Mesendoderm (in vitro differentiated cells): ENCODE measurements at regions not wholly inside any gene's neighbourhood (a gene's known extent, or its start where the extent isn't known, plus 50 kb on each side); places are given as distances from the start of the nearest gene placed in this dataset.

Source experiments
- DNase-seq: peaks from one replicate; pipeline ENCODE4 v3.0.0; 2013
- H2AK5ac ChIP-seq: 2 replicates; pipeline ENCODE4 v1.6.1; 2013; ENCODE audit warnings: low read length, inconsistent platforms
- H2BK120ac ChIP-seq: 2 replicates; pipeline ENCODE4 v1.6.1; 2013; ENCODE audit warnings: low read depth, mild to moderate bottlenecking, low read length, moderate library complexity, mixed read lengths
- H2BK15ac ChIP-seq: replicated peaks from 2 replicates; pipeline ENCODE4 v1.6.1; 2013; ENCODE audit warnings: low read depth, mild to moderate bottlenecking, moderate library complexity
- H2BK5ac ChIP-seq: 2 replicates; pipeline ENCODE4 v1.6.1; 2013; ENCODE audit warnings: low read length, inconsistent platforms
- H3K18ac ChIP-seq: 2 replicates; pipeline ENCODE4 v1.6.1; 2013; ENCODE audit warnings: mild to moderate bottlenecking, low read length, mixed read lengths
- H3K23ac ChIP-seq: one replicate; pipeline ENCODE4 v1.6.1; 2013; ENCODE audit warnings: low read length
- H3K27ac ChIP-seq: 2 replicates; pipeline ENCODE4 v1.5.1; 2013; ENCODE audit warnings: low read depth, mild to moderate bottlenecking, inconsistent platforms, low read length, moderate library complexity
- H3K27me3 ChIP-seq: 2 replicates; pipeline ENCODE4 v1.6.1; 2013; ENCODE audit warnings: low read length, control low read depth, mild to moderate bottlenecking, inconsistent platforms; ENCODE audit not compliant: insufficient read depth, poor library complexity
- H3K36me3 ChIP-seq: 2 replicates; pipeline ENCODE4 v1.6.1; 2013; ENCODE audit warnings: low read length, inconsistent platforms; ENCODE audit not compliant: control insufficient read depth, insufficient read depth
- H3K4ac ChIP-seq: one replicate; pipeline ENCODE4 v1.6.1; 2013; ENCODE audit warnings: low read depth, mild to moderate bottlenecking, low read length, moderate library complexity
- H3K4me1 ChIP-seq: 2 replicates; pipeline ENCODE4 v1.6.1; 2013; ENCODE audit warnings: low read depth, low read length, inconsistent platforms; ENCODE audit not compliant: control insufficient read depth
- H3K4me2 ChIP-seq: 2 replicates; pipeline ENCODE4 v1.6.1; 2013; ENCODE audit warnings: low read length
- H3K4me3 ChIP-seq: 2 replicates; pipeline ENCODE4 v1.5.1; 2013; ENCODE audit warnings: mild to moderate bottlenecking, low read length
- H3K56ac ChIP-seq: one replicate; pipeline ENCODE4 v1.6.1; 2013; ENCODE audit warnings: low read length
- H3K79me1 ChIP-seq: 2 replicates; pipeline ENCODE4 v1.6.1; 2013; ENCODE audit warnings: low read length, inconsistent platforms
- H3K79me2 ChIP-seq: 2 replicates; pipeline ENCODE4 v1.6.1; 2013; ENCODE audit warnings: mild to moderate bottlenecking, low read length; ENCODE audit not compliant: control insufficient read depth, insufficient read depth
- H3K9ac ChIP-seq: 2 replicates; pipeline ENCODE4 v1.6.1; 2013; ENCODE audit warnings: low read length, inconsistent platforms
- H4K5ac ChIP-seq: one replicate; pipeline ENCODE4 v1.6.1; 2013; ENCODE audit warnings: low read length
- H4K8ac ChIP-seq: one replicate; pipeline ENCODE4 v1.6.1; 2013; ENCODE audit warnings: low read depth, mild to moderate bottlenecking, control low read depth, low read length, moderate library complexity
- WGBS: extraction: QIAGEN DNeasy Blood & Tissue Kit; methylation state at CpG from one replicate; pipeline ENCODE4 v1.1.7; 2013; ENCODE audit warnings: low lambda C conversion rate, missing lambda C conversion rate; ENCODE audit not compliant: insufficient coverage; ENCODE audit errors: extremely low coverage; 5-methylcytosine and 5-hydroxymethylcytosine counted together

GRCh38 chr10:56142092-56142728, 218.8 kb downstream of the ZWINT start:
- Histone ChIP-seq H3K56ac (no peak overlapping the region), H3K79me1 (no peaks in the 10 kb centered on the region), H4K8ac (no peak overlapping the region), H3K36me3 (no peaks in the 10 kb centered on the region), H3K23ac (no peak overlapping the region), H3K4me3 (no peak overlapping the region), H2BK15ac (no peak overlapping the region), H3K79me2 (no peaks in the 10 kb centered on the region), H3K4me2 (no peak overlapping the region), H3K4ac (no peak overlapping the region), H2BK120ac (no peak overlapping the region), H4K5ac (no peak overlapping the region), H3K4me1 (no peaks in the 10 kb centered on the region), H3K27ac (no peak overlapping the region), H3K18ac (no peak overlapping the region), H3K27me3 (no peaks in the 10 kb centered on the region), H2AK5ac (no peak overlapping the region), H2BK5ac (no peak overlapping the region), H3K9ac (no peak overlapping the region)
- no peak for DNase-seq
- no CpG with 5 or more reads among the region's 1 CpG for WGBS

- no peaks in the 10 kb centered on the region for H3K79me1 ChIP-seq
- no peak overlapping the region for H3K18ac ChIP-seq
- no peak overlapping the region for H2AK5ac ChIP-seq
- DNase-seq = no peak
- no peaks in the 10 kb centered on the region for H3K4me1 ChIP-seq
- H3K27ac ChIP-seq = no peak overlapping the region
- WGBS = no CpG with 5 or more reads among the region's 4 CpGs
- no peak overlapping the region for H4K8ac ChIP-seq
- H2BK120ac ChIP-seq = no peak overlapping the region
- H3K4me2 ChIP-seq = no peak overlapping the region
- H2BK15ac ChIP-seq = no peak overlapping the region
- no peak overlapping the region for H3K4me3 ChIP-seq
- H3K23ac ChIP-seq = no peak overlapping the region
- H3K27me3 ChIP-seq = no peaks in the 10 kb centered on the region
- H3K4ac ChIP-seq = no peak overlapping the region
- H3K79me2 ChIP-seq = no peaks in the 10 kb centered on the region
- H3K56ac ChIP-seq = no peak overlapping the region
- no peak overlapping the region for H3K9ac ChIP-seq
- no peaks in the 10 kb centered on the region for H3K36me3 ChIP-seq
- H2BK5ac ChIP-seq = no peak overlapping the region
- H4K5ac ChIP-seq = no peak overlapping the region
Measured at GRCh38 chr10:56139405-56139804, 221.7 kb downstream of the ZWINT start.

- H2BK120ac ChIP-seq = no peak overlapping the region
Measured at GRCh38 chr10:56135828-56136227, 225.2 kb downstream of the ZWINT start.

GRCh38 chr10:56123247-56123646, 237.8 kb downstream of the ZWINT start:
- no peak overlapping the region for H4K5ac ChIP-seq
- no peaks in the 10 kb centered on the region for H3K79me2 ChIP-seq
- H3K4me1 ChIP-seq = no peaks in the 10 kb centered on the region
- no peak overlapping the region for H3K23ac ChIP-seq
- H3K36me3 ChIP-seq = no peaks in the 10 kb centered on the region
- no peak overlapping the region for H3K4me3 ChIP-seq
- no peak overlapping the region for H3K9ac ChIP-seq
- no peak overlapping the region for H3K4ac ChIP-seq
- no peak overlapping the region for H2BK15ac ChIP-seq
- H3K79me1 ChIP-seq = no peaks in the 10 kb centered on the region
- no peak overlapping the region for H2BK120ac ChIP-seq
- no peak overlapping the region for H3K27ac ChIP-seq
- no peak overlapping the region for H3K18ac ChIP-seq
- no CpG with 5 or more reads among the region's 1 CpG for WGBS
- no peak overlapping the region for H4K8ac ChIP-seq
- H2AK5ac ChIP-seq = no peak overlapping the region
- no peaks in the 10 kb centered on the region for H3K27me3 ChIP-seq
- H2BK5ac ChIP-seq = no peak overlapping the region
- no peak for DNase-seq
- H3K4me2 ChIP-seq = no peak overlapping the region
- no peak overlapping the region for H3K56ac ChIP-seq

More at GRCh38 chr10:56135828-56136227, 225.2 kb downstream of the ZWINT start:
- no peak overlapping the region for H3K27ac ChIP-seq
- H3K18ac ChIP-seq = no peak overlapping the region
- no peaks in the 10 kb centered on the region for H3K79me2 ChIP-seq
- no peaks in the 10 kb centered on the region for H3K36me3 ChIP-seq
- no peaks in the 10 kb centered on the region for H3K27me3 ChIP-seq
- no peak overlapping the region for H2AK5ac ChIP-seq
- no peak overlapping the region for H3K4ac ChIP-seq
- no CpG with 5 or more reads among the region's 4 CpGs for WGBS
- H4K5ac ChIP-seq = no peak overlapping the region
- H2BK5ac ChIP-seq = no peak overlapping the region
- no peak for DNase-seq
- H3K4me1 ChIP-seq = no peaks in the 10 kb centered on the region
- no peak overlapping the region for H3K23ac ChIP-seq
- no peak overlapping the region for H3K4me2 ChIP-seq
- no peak overlapping the region for H3K4me3 ChIP-seq
- H3K9ac ChIP-seq = no peak overlapping the region
- H4K8ac ChIP-seq = no peak overlapping the region
- no peak overlapping the region for H2BK15ac ChIP-seq
- H3K56ac ChIP-seq = no peak overlapping the region
- no peaks in the 10 kb centered on the region for H3K79me1 ChIP-seq

GRCh38 chr10:56116684-56117083, 244.4 kb downstream of the ZWINT start:
- Histone ChIP-seq H3K4me2 (no peak overlapping the region), H3K18ac (no peak overlapping the region), H3K23ac (no peak overlapping the region), H2BK5ac (no peak overlapping the region), H2BK120ac (no peak overlapping the region), H3K9ac (no peak overlapping the region), H3K56ac (no peak overlapping the region), H4K5ac (no peak overlapping the region), H3K36me3 (no peaks in the 10 kb centered on the region), H4K8ac (no peak overlapping the region), H3K79me1 (no peaks in the 10 kb centered on the region), H3K27me3 (no peaks in the 10 kb centered on the region), H2BK15ac (no peak overlapping the region), H3K4me3 (no peak overlapping the region), H3K4me1 (no peaks in the 10 kb centered on the region), H3K4ac (no peak overlapping the region), H3K27ac (no peak overlapping the region), H2AK5ac (no peak overlapping the region), H3K79me2 (no peaks in the 10 kb centered on the region)
- peak; percentile 52 for DNase-seq
- no CpG with 5 or more reads among the region's 1 CpG for WGBS

GRCh38 chr10:56109454-56109853, 251.6 kb downstream of the ZWINT start:
- no peak overlapping the region for H3K18ac ChIP-seq

More at GRCh38 chr10:56109454-56109853, 251.6 kb downstream of the ZWINT start:
- Histone ChIP-seq H3K27me3 (no peaks in the 10 kb centered on the region), H3K9ac (no peak overlapping the region), H3K79me2 (no peaks in the 10 kb centered on the region), H2AK5ac (no peak overlapping the region), H3K36me3 (no peaks in the 10 kb centered on the region), H3K4me2 (no peak overlapping the region), H4K5ac (no peak overlapping the region), H2BK15ac (no peak overlapping the region), H3K27ac (no peak overlapping the region), H3K56ac (no peak overlapping the region), H2BK5ac (no peak overlapping the region), H3K4ac (no peak overlapping the region), H3K23ac (no peak overlapping the region), H3K4me1 (no peaks in the 10 kb centered on the region), H3K4me3 (no peak overlapping the region), H2BK120ac (no peak overlapping the region), H3K79me1 (no peaks in the 10 kb centered on the region), H4K8ac (no peak overlapping the region)
- no CpG with 5 or more reads among the region's 13 CpGs for WGBS
- DNase-seq = no peak
